Left ventricle myocardium inferior (tissue), 1 donor: ENCODE measurements at regions not wholly inside any gene's neighbourhood (a gene's known extent, or its start where the extent isn't known, plus 50 kb on each side); places are given as distances from the start of the nearest gene placed in this dataset.

ENCODE experiments used
- DNase-seq: peaks from one replicate; pipeline ENCODE4 v3.0.0-alpha.2; 2020
- H3K27ac ChIP-seq: fragments of 200-600 bp; replicated peaks from 2 replicates; pipeline ENCODE4 v1.8.0; 2021
- H3K27me3 ChIP-seq: fragments of 200-600 bp; 2 replicates; pipeline ENCODE4 v1.8.0; 2021; ENCODE audit warnings: low read depth
- H3K36me3 ChIP-seq: fragments of 200-600 bp; 2 replicates; pipeline ENCODE4 v1.8.0; 2021
- H3K4me1 ChIP-seq: fragments of 200-600 bp; 2 replicates; pipeline ENCODE4 v1.8.0; 2021
- H3K4me3 ChIP-seq: fragments of 200-600 bp; 2 replicates; pipeline ENCODE4 v1.8.0; 2021; ENCODE audit warnings: mild to moderate bottlenecking, moderate library complexity
- H3K9me3 ChIP-seq: fragments of 200-600 bp; replicated peaks from 2 replicates; pipeline ENCODE4 v1.8.0; 2021
- CTCF ChIP-seq: fragments of 200-600 bp; IDR thresholded peaks from 2 replicates; pipeline ENCODE4 v1.8.0; 2021; ENCODE audit warnings: antibody characterized with exemption, mild to moderate bottlenecking, borderline replicate concordance
- intact Hi-C: fragments of 100-400 bp; cut with micrococcal nuclease; formaldehyde crosslinking; loops from one replicate; pipeline ENCODE4 v1.11.0; 2022
- donor health status: DM: no; HTN: yes; CAD: no; lungs with severe emphysema.

- no peak overlapping the region for H3K4me3 ChIP-seq
- no peak for TF ChIP-seq CTCF
- no peaks in the 10 kb centered on the region for H3K36me3 ChIP-seq
- H3K27ac ChIP-seq = peak overlapping the region; percentile 43
- intact Hi-C loops = no loop called here
- no peaks in the 10 kb centered on the region for H3K9me3 ChIP-seq
- DNase-seq = no peak
- peaks cover 48% of the 10 kb centered on the region for H3K4me1 ChIP-seq
- no peaks in the 10 kb centered on the region for H3K27me3 ChIP-seq
Measured at GRCh38 chr13:59475911-59476310, 687.8 kb downstream of the DIAPH3 start.

GRCh38 chr13:59476366-59476765 lies 687.4 kb downstream of the DIAPH3 start:
- Histone ChIP-seq H3K27me3 (no peaks in the 10 kb centered on the region), H3K4me1 (peaks cover 51% of the 10 kb centered on the region), H3K9me3 (no peaks in the 10 kb centered on the region), H3K36me3 (no peaks in the 10 kb centered on the region), H3K27ac (peak overlapping the region; percentile 43), H3K4me3 (no peak overlapping the region)
- no peak for DNase-seq
- intact Hi-C loops = no loop called here
- no peak for TF ChIP-seq CTCF

GRCh38 chr13:59477011-59477410 lies 686.7 kb downstream of the DIAPH3 start:
- H3K27me3 ChIP-seq = no peaks in the 10 kb centered on the region
- H3K27ac ChIP-seq = peak overlapping the region; percentile 43
- H3K4me1 ChIP-seq = peaks cover 51% of the 10 kb centered on the region
- DNase-seq = no peak
- H3K36me3 ChIP-seq = no peaks in the 10 kb centered on the region
- intact Hi-C loops = no loop called here
- no peak overlapping the region for H3K4me3 ChIP-seq
- H3K9me3 ChIP-seq = no peaks in the 10 kb centered on the region
- peak; percentile 53 for TF ChIP-seq CTCF

- no peaks in the 10 kb centered on the region for H3K9me3 ChIP-seq
- peak overlapping the region; percentile 50 for H3K27ac ChIP-seq
- H3K27me3 ChIP-seq = no peaks in the 10 kb centered on the region
- peaks cover 65% of the 10 kb centered on the region for H3K4me1 ChIP-seq
- intact Hi-C loops = no loop called here
- no peak for DNase-seq
- no peaks in the 10 kb centered on the region for H3K36me3 ChIP-seq
- TF ChIP-seq CTCF = no peak
- no peak overlapping the region for H3K4me3 ChIP-seq
Measured at GRCh38 chr13:59478908-59479307, 684.8 kb downstream of the DIAPH3 start.

GRCh38 chr13:59479629-59480028 lies 684.1 kb downstream of the DIAPH3 start:
- peaks cover 70% of the 10 kb centered on the region for H3K4me1 ChIP-seq
- H3K9me3 ChIP-seq = no peaks in the 10 kb centered on the region
- no peak for TF ChIP-seq CTCF
- no peak overlapping the region for H3K4me3 ChIP-seq
- no peak for DNase-seq
- H3K27ac ChIP-seq = peak overlapping the region; percentile 50
- H3K27me3 ChIP-seq = no peaks in the 10 kb centered on the region
- H3K36me3 ChIP-seq = no peaks in the 10 kb centered on the region
- intact Hi-C loops = no loop called here
